HG03521 (cell line): ENCODE measurements at regions not wholly inside any gene's neighbourhood (a gene's known extent, or its start where the extent isn't known, plus 50 kb on each side); places are given as distances from the start of the nearest gene placed in this dataset.

ENCODE experiments used
- ATAC-seq: cut with Tn5 transposase; IDR thresholded peaks from one replicate; pipeline ENCODE4 v1.9.1; 2021; ENCODE audit warnings: mild to moderate bottlenecking, moderate library complexity; ENCODE audit not compliant: unreplicated experiment

- ATAC-seq, result no peak
Measured at GRCh38 chr15:45941367-45941766, 306.5 kb downstream of the SQOR start.

GRCh38 chr15:45943240-45943639 lies 308.4 kb downstream of the SQOR start:
- no peak for ATAC-seq

GRCh38 chr15:45946111-45946510 lies 311.3 kb downstream of the SQOR start:
- no peak for ATAC-seq

- no peak for ATAC-seq
Measured at GRCh38 chr15:45948181-45948621, 313.4 kb downstream of the SQOR start.

- no peak for ATAC-seq
Measured at GRCh38 chr15:45958924-45959323, 324.1 kb downstream of the SQOR start.

- no peak for ATAC-seq
Measured at GRCh38 chr15:45962733-45963132, 327.9 kb downstream of the SQOR start.

- ATAC-seq, result no peak
Measured at GRCh38 chr15:45970542-45970941, 335.7 kb downstream of the SQOR start.

- ATAC-seq, result no peak
Measured at GRCh38 chr15:45980366-45980765, 345.5 kb downstream of the SQOR start.

GRCh38 chr15:45981625-45982024 lies 346.8 kb downstream of the SQOR start:
- no peak for ATAC-seq

- ATAC-seq, result no peak
Measured at GRCh38 chr15:45991863-45992262, 357.0 kb downstream of the SQOR start.

GRCh38 chr15:45993072-45993471 lies 358.2 kb downstream of the SQOR start:
- ATAC-seq, result no peak

GRCh38 chr15:45993508-45993907 lies 358.7 kb downstream of the SQOR start:
- no peak for ATAC-seq

- ATAC-seq, result no peak
Measured at GRCh38 chr15:45995800-45996199, 361.0 kb downstream of the SQOR start.

GRCh38 chr15:46014532-46014931 lies 379.7 kb downstream of the SQOR start:
- no peak for ATAC-seq

GRCh38 chr15:46034755-46035154 lies 399.9 kb downstream of the SQOR start:
- ATAC-seq, result no peak

- no peak for ATAC-seq
Measured at GRCh38 chr15:46039703-46040102, 404.9 kb downstream of the SQOR start.

- ATAC-seq, result no peak
Measured at GRCh38 chr15:46041905-46042304, 407.1 kb downstream of the SQOR start.

GRCh38 chr15:46059921-46060594 lies 425.2 kb downstream of the SQOR start:
- no peak for ATAC-seq

- ATAC-seq, result no peak
Measured at GRCh38 chr15:46061002-46061401, 426.2 kb downstream of the SQOR start.

- no peak for ATAC-seq
Measured at GRCh38 chr15:46077220-46077619, 442.4 kb downstream of the SQOR start.

- no peak for ATAC-seq
Measured at GRCh38 chr15:46079046-46079445, 444.2 kb downstream of the SQOR start.

- ATAC-seq, result no peak
Measured at GRCh38 chr15:46080016-46080415, 445.2 kb downstream of the SQOR start.
